Uterus (tissue), 2 donors: ENCODE measurements at regions not wholly inside any gene's neighbourhood (a gene's known extent, or its start where the extent isn't known, plus 50 kb on each side); places are given as distances from the start of the nearest gene placed in this dataset.

Source experiments
- POLR2A ChIP-seq, 2 donors: fragments of 450-650 bp; IDR thresholded peaks; one replicate each; pipeline ENCODE4 v1.6.1; 2016; ENCODE audit warnings: antibody characterized with exemption in 2 of 2, mild to moderate bottlenecking in 1 of 2, moderate library complexity in 1 of 2
- TF ChIP-seq, protein P1 (sequence below), 4 experiments: fragments of 200-600 bp in 2 of 4; fragments of 450-650 bp in 2 of 4; sonication (generic) in 2 of 4; IDR thresholded peaks; one replicate each; pipeline ENCODE4 v1.5.1; 2016 to 2019; ENCODE audit warnings: antibody characterized with exemption in 4 of 4, mild to moderate bottlenecking in 2 of 4, moderate library complexity in 1 of 4

DNA sequence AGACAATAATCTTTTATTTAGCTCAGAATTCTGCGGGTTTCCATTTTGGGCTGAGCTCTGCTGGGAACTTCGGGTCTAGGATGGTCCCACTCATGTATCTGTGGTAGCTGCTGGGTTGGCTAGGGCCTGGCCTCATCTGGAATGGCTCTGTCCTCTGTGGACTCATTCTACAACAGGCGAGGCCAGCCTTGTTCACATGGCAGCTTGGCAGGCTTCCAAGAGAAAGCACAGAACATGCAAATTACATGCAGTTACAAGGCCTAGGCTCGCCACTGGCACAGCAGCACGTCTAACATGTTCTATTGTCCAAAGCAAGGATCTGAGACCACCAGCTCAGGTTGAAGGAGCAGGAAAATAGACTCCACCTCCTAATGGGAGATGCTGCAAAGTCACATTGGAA is 431.4 kb downstream of the PDCD6IP start:
- TF ChIP-seq, protein P1, sequence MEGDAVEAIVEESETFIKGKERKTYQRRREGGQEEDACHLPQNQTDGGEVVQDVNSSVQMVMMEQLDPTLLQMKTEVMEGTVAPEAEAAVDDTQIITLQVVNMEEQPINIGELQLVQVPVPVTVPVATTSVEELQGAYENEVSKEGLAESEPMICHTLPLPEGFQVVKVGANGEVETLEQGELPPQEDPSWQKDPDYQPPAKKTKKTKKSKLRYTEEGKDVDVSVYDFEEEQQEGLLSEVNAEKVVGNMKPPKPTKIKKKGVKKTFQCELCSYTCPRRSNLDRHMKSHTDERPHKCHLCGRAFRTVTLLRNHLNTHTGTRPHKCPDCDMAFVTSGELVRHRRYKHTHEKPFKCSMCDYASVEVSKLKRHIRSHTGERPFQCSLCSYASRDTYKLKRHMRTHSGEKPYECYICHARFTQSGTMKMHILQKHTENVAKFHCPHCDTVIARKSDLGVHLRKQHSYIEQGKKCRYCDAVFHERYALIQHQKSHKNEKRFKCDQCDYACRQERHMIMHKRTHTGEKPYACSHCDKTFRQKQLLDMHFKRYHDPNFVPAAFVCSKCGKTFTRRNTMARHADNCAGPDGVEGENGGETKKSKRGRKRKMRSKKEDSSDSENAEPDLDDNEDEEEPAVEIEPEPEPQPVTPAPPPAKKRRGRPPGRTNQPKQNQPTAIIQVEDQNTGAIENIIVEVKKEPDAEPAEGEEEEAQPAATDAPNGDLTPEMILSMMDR (IDR thresholded peaks at IDR 0.05): no peak
- no peak for TF ChIP-seq POLR2A (IDR thresholded peaks at IDR 0.05)
